ENCODE measurements at regions not wholly inside any gene's neighbourhood (a gene's known extent, or its start where the extent isn't known, plus 50 kb on each side); places are given as distances from the start of the nearest gene placed in this dataset.

DNA sequence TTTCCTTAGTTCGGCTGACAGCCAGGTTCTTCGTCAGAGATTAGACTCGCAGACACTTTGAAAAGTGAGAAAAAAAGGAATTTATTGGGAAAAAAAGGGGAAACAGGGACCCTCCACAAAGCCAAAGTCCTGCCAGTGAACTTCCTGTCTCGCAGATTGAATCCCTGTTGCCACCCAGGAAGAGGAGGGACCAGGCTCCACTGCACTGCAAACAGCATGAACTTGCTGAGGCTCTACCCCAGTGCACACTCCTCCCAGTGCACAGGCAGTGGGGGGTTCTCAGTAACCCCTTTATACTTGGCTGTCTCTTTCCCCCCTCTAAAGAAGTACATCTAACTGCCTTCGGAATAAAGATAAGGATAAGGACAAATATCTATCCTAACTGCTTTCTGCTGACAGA lies 959.0 kb downstream of the GRIK2 start:
- no peak for TF ChIP-seq HDGF (IDR thresholded peaks at IDR 0.05; ENCODE audit: borderline replicate concordance)
- TF ChIP-seq FOXK2 (IDR thresholded peaks at IDR 0.05), result no peak
- TF ChIP-seq FOXM1 (IDR thresholded peaks at IDR 0.05; ENCODE audit: borderline replicate concordance), result no peak
- TF ChIP-seq SP1 (IDR thresholded peaks at IDR 0.05), result no peak
- no peak for TF ChIP-seq SUZ12 (IDR thresholded peaks at IDR 0.05)
- TF ChIP-seq LEF1 (IDR thresholded peaks at IDR 0.05; ENCODE audit: borderline replicate concordance), result no peak
- no peak for TF ChIP-seq BHLHE40 (IDR thresholded peaks at IDR 0.05; ENCODE audit: borderline replicate concordance)
- TF ChIP-seq TARDBP (IDR thresholded peaks at IDR 0.05), result no peak
- no peak for TF ChIP-seq FOXA1 (IDR thresholded peaks at IDR 0.05)
- no peak for TF ChIP-seq CTBP1 (IDR thresholded peaks at IDR 0.05; ENCODE audit: borderline replicate concordance)
- no peak for TF ChIP-seq ELF4 (IDR thresholded peaks at IDR 0.05)
